ENCODE measurements at regions not wholly inside any gene's neighbourhood (a gene's known extent, or its start where the extent isn't known, plus 50 kb on each side); places are given as distances from the start of the nearest gene placed in this dataset.

- H3K36me3 ChIP-seq: no peaks in the 10 kb centered on the region
- H3K9me3 ChIP-seq: peaks cover 0 to 4% of the 10 kb centered on the region in 2 donors
- peaks cover 0 to 6% of the 10 kb centered on the region in 2 donors for H3K27me3 ChIP-seq
- no peak for TF ChIP-seq CTCF (IDR thresholded peaks at IDR 0.05)
- H3K27ac ChIP-seq: no peak overlapping the region
- no peak overlapping the region for H3K4me3 ChIP-seq
- no peaks in the 10 kb centered on the region for H3K4me1 ChIP-seq
- DNase-seq (no peak), ATAC-seq (no peak)
- intact Hi-C loops (cut with DNase I): no loop called here
Measured at GRCh38 chr1:230510496-230510895, 84.4 kb upstream of the PGBD5 start.

- DNase-seq: peak in 2 of 4 donors; percentile 10 to 50
- intact Hi-C loops (cut with DNase I): no loop called here
- TF ChIP-seq CTCF (IDR thresholded peaks at IDR 0.05): no peak
Measured at GRCh38 chr1:230509281-230509977, 83.3 kb upstream of the PGBD5 start.

GRCh38 chr1:230507666-230508402 lies 81.7 kb upstream of the PGBD5 start:
- intact Hi-C loops (cut with DNase I): no loop called here
- peak; percentile 68 for ATAC-seq
- no peak for TF ChIP-seq CTCF (IDR thresholded peaks at IDR 0.05)
- DNase-seq: peak in 3 of 4 donors; percentile 47 to 77 (median 62)
- Histone ChIP-seq H3K4me1 (no peaks in the 10 kb centered on the region), H3K27ac (no peak overlapping the region), H3K9me3 (peaks cover 0 to 4% of the 10 kb centered on the region in 2 donors), H3K27me3 (peaks cover 0 to 4% of the 10 kb centered on the region in 2 donors), H3K36me3 (no peaks in the 10 kb centered on the region), H3K4me3 (no peak overlapping the region)

More at GRCh38 chr1:230509281-230509977, 83.3 kb upstream of the PGBD5 start:
- no peaks in the 10 kb centered on the region for H3K36me3 ChIP-seq
- H3K4me3 ChIP-seq: no peak overlapping the region
- peaks cover 0 to 4% of the 10 kb centered on the region in 2 donors for H3K27me3 ChIP-seq
- peaks cover 0 to 4% of the 10 kb centered on the region in 2 donors for H3K9me3 ChIP-seq
- ATAC-seq: peak; percentile 80
- peak overlapping the region; percentile 25 to 47 for H3K27ac ChIP-seq
- no peaks in the 10 kb centered on the region for H3K4me1 ChIP-seq

GRCh38 chr1:230507236-230507635 lies 81.1 kb upstream of the PGBD5 start:
- no peak overlapping the region for H3K27ac ChIP-seq
- TF ChIP-seq CTCF (IDR thresholded peaks at IDR 0.05): no peak
- H3K36me3 ChIP-seq: no peaks in the 10 kb centered on the region
- DNase-seq (no peak), ATAC-seq (no peak)
- H3K4me3 ChIP-seq: no peak overlapping the region
- H3K4me1 ChIP-seq: no peaks in the 10 kb centered on the region
- H3K9me3 ChIP-seq: peaks cover 0 to 4% of the 10 kb centered on the region in 2 donors
- peaks cover 0 to 3% of the 10 kb centered on the region in 2 donors for H3K27me3 ChIP-seq
- intact Hi-C loops (cut with DNase I): no loop called here

- ATAC-seq (no peak), DNase-seq (peak in 1 of 4 donors; percentile 19)
- H3K27me3 ChIP-seq: no peaks in the 10 kb centered on the region
- H3K4me3 ChIP-seq: no peak overlapping the region
- no peak for TF ChIP-seq CTCF (IDR thresholded peaks at IDR 0.05)
- H3K36me3 ChIP-seq: no peaks in the 10 kb centered on the region
- no peaks in the 10 kb centered on the region for H3K4me1 ChIP-seq
- peaks cover 0 to 4% of the 10 kb centered on the region in 2 donors for H3K9me3 ChIP-seq
- intact Hi-C loops (cut with DNase I): no loop called here
- no peak overlapping the region for H3K27ac ChIP-seq
Measured at GRCh38 chr1:230506451-230506850, 80.3 kb upstream of the PGBD5 start.

All from left lung (tissue), 4 donors.